DOHH2 (cell line): ENCODE measurements at regions not wholly inside any gene's neighbourhood (a gene's known extent, or its start where the extent isn't known, plus 50 kb on each side); places are given as distances from the start of the nearest gene placed in this dataset.

Source experiments
- EZH2phosphoT487 ChIP-seq: fragments of 200-600 bp; sonication (generic); IDR thresholded peaks from 2 replicates; pipeline ENCODE4 v1.6.1; 2017; ENCODE audit warnings: borderline replicate concordance, mild to moderate bottlenecking, antibody characterized with exemption, low read length, moderate library complexity, mixed read lengths
- TF ChIP-seq, protein P1 (sequence below): fragments of 200-600 bp; sonication (generic); IDR thresholded peaks from one replicate; pipeline ENCODE4 v1.5.1; 2014; ENCODE audit warnings: antibody characterized with exemption, mild to moderate bottlenecking, low read depth, low read length; ENCODE audit not compliant: poor library complexity, severe bottlenecking

DNA sequence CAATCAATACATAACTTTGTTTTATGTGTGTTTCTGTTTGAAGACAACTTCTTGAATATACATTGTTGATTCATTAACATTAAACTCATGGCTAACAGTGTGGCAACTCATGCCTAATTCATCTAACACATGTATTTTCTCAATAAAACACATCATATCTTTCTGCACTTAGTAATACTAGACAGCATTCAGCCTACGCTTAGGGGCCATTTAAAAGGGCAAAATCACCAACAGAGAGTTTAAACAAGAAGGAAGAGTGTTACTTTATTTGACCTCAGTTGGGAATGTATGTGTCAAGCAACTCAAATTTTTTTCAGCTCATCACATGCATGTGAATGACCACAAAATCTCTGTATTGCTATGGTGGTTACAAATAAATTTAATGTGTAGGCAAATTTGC, 128.8 kb upstream of the AADACL2 start:
- TF ChIP-seq, protein P1, sequence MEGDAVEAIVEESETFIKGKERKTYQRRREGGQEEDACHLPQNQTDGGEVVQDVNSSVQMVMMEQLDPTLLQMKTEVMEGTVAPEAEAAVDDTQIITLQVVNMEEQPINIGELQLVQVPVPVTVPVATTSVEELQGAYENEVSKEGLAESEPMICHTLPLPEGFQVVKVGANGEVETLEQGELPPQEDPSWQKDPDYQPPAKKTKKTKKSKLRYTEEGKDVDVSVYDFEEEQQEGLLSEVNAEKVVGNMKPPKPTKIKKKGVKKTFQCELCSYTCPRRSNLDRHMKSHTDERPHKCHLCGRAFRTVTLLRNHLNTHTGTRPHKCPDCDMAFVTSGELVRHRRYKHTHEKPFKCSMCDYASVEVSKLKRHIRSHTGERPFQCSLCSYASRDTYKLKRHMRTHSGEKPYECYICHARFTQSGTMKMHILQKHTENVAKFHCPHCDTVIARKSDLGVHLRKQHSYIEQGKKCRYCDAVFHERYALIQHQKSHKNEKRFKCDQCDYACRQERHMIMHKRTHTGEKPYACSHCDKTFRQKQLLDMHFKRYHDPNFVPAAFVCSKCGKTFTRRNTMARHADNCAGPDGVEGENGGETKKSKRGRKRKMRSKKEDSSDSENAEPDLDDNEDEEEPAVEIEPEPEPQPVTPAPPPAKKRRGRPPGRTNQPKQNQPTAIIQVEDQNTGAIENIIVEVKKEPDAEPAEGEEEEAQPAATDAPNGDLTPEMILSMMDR: no peak
- no peak for TF ChIP-seq EZH2phosphoT487
